NCI-H226 (cell line): ENCODE measurements at regions not wholly inside any gene's neighbourhood (a gene's known extent, or its start where the extent isn't known, plus 50 kb on each side); places are given as distances from the start of the nearest gene placed in this dataset.

Experiments
- DNase-seq: peaks from one replicate; pipeline ENCODE4 v3.0.0-alpha.2; 2015

DNA sequence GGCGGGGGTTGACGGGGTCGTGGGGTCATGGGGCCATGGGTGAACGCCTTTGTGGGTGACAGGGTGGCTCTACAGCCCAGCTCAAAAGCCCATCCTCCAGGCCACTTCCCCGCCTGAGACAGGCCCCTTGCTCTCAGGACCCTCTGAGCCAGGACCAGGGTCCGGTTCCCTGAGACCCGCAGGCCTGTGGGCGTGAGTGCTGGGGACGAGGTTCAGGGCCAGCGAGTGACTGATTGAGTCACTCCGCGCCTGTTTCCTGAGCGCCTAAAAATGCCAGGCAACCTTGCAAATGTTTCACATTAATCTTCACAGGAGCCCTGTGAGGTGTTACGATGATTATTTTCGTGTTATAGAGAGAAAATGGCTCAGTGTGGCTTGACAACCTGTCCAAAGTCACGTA is 97.8 kb downstream of the ZNF674 start:
- no peak for DNase-seq

DNA sequence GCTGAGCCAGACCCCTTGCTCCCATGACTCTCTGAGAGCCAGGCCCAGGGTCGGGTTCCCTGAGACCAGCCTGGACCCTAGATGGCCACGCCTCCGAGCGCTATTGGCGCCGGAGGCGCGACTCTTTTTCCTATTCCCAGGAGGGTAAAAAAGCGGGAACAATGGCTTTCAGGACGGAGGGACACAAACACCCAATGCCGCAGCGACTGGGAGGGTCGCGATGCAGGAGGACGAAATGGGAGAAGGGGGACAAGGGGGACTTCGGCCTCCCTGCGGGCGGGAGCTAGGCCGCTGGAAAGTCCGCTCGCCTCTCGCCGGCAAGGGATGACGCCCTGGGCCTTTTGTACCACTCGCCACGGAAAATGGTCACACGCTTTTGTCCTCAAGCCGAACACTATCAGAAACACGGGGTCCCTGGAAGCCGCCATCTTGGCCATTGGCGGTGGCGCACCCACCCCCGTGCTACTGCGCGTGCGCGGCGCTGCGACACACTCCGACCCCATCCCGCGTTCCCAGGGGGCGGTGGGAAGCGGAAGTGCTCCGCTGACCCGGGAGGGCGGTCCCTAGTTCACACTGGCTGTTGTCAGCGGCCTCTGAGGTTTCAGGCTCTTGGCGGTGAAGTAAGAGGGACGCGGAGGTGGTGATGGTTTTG is 98.4 kb downstream of the ZNF674 start:
- DNase-seq = peak; percentile 60

DNA sequence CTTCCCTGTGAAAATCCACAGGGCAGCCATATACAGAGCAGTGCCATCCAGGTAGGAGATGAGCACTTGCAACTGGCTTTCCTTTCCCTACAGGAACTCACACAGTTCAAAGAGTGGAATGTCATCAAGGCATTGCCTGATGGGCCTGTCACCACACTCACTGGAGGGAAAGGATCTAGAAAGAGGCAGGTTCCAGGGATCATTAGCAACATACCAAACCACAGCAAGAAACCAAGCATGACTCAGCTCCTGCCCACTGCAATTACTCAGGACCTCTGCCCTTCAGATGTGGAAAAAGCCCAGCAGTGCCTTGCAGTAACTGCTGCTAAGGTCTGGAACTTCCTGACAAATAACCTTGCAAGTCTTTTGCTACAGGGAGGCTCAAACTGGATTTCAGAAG is 101.2 kb downstream of the ZNF674 start:
- DNase-seq = peak; percentile 72

GRCh38 chrX:46436744-46437143 is 108.5 kb downstream of the ZNF674 start:
- no peak for DNase-seq

GRCh38 chrX:46433892-46434291 is 111.3 kb downstream of the ZNF674 start:
- no peak for DNase-seq

GRCh38 chrX:46408553-46409407 is 136.4 kb downstream of the ZNF674 start:
- DNase-seq = peak; percentile 7

- no peak for DNase-seq
Observed at GRCh38 chrX:46407753-46408130, 137.5 kb downstream of the ZNF674 start.

DNA sequence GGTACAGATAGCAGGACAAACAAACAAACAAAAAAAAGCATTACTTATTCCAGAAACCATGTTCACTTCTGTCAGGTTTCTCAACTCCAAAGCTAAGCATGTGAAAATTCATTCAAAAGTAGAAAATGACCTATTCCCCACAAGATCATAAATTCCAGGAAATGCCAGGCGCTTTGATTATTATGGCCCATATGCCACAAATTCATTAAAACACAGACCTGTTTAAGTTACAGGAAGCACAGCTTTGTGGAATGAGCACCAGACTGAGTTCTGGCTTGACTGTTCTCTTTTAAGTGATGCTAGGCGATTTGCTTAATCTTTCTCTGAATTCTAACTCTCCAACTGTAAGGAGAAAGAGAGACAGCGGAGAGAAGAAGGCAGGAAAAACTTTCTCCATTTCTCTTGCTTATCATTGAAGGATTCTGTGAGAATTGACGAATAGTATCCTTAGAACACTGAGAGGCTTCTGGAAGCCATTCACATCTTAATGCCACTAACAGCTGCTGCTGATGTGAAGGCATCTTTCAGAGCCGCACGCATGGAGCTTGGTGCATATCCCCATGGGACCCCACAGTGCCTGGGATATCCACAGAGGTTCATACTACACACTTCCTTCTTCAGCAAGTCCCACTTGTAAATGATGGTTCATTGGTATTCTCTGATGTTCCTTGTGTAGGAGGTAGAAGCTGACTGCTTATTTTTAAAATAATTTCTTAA is 138.0 kb downstream of the ZNF674 start:
- no peak for DNase-seq

- DNase-seq = no peak
Observed at GRCh38 chrX:46404774-46405173, 140.4 kb downstream of the ZNF674 start.

GRCh38 chrX:46400530-46401443 is 144.4 kb downstream of the ZNF674 start:
- DNase-seq = no peak

DNA sequence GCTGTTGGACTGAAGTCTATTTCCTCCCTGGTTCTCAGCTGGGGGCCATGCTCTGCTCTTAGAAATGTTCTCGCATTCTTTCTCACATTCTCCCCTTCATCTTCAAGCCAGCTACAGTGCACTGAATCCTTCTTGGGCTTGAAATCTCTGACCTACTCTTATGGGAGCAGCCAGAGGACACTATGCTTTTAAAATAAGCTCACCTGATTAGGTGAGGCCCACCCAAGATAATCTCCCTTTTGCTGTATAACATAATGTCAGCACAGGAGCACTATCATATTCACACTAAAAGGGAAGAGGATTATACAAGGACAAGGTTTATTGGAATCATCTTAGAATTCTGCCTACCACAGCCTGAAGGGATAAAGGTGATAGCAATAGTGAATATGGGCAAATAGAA is 146.3 kb downstream of the ZNF674 start:
- no peak for DNase-seq

- no peak for DNase-seq
Observed at GRCh38 chrX:46398126-46398525, 147.1 kb downstream of the ZNF674 start.

DNA sequence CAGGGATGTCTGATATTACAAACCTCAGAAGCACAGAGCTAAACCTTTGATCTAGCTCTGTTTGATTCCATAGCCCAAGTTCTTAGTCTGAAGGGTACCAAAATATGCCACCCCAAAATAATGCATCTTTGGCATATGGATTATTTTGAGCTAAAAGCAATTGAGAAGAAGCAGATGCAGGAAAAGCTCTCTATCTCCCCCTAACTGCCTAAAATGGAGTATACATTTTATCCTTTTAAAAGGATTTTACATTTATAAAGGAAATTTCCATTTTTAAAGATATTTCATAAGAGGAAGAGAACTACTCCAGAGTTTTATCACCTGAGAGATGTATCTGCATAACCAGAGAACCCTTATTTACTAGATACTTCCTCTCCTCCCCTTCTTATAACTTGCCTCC is 158.7 kb downstream of the ZNF674 start:
- no peak for DNase-seq

GRCh38 chrX:46383006-46383405 is 162.2 kb downstream of the ZNF674 start:
- no peak for DNase-seq

DNA sequence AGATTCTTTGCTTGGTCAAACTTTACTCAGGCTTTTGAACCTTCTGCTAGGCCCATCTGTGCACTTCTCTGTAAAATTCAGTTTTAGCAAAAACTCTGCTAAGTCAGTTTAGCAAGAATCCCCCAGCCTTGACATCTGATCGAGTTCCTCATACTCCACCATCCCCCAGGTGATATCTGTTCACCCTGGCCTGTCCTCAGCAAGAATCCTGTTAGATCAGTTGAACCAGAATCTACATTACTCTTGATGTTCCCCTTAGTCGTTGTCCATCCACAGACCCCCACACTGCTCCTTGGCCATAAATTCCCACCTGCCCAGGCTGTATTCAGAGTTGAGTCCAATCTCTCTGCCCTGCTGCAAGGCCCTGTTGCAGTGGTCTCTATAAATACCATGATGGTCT is 162.6 kb downstream of the ZNF674 start:
- no peak for DNase-seq

GRCh38 chrX:46381630-46382029 is 163.6 kb downstream of the ZNF674 start:
- DNase-seq = peak; percentile 2

GRCh38 chrX:46380148-46380752 is 165.0 kb downstream of the ZNF674 start:
- no peak for DNase-seq

DNA sequence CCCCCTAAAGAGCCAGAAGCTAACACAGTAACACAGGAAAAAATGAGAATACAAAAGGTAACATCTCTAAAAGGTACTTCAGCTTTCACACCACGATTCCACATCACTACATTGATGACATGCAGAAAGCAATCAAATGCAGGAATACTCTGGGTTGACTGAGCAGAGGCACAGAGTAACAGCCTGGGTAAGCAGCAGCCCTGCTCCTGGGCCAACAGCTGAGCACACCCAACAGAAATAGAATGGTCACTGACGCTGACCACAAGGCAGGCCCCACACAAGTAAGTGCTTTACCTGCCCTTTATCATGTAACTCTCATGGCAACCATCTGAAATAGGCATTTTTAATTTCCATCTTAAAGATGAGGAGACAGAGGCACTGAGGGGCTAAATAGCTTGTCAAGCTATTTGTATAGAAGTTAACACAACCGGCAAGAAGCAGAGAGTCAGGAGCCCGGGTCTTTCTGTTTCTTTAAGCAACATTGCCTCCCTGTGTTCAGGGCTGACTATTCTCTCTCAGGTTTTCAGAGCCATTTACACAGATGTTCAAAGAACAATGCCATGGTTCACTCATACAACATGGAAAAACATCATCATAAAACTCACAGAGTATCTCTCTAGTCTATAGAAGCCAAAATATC is 168.9 kb downstream of the ZNF674 start:
- peak; percentile 12 for DNase-seq

GRCh38 chrX:46375831-46376230 is 169.4 kb downstream of the ZNF674 start:
- no peak for DNase-seq

GRCh38 chrX:46374371-46374770 is 170.8 kb downstream of the ZNF674 start:
- DNase-seq = no peak

GRCh38 chrX:46367491-46367890 is 177.7 kb downstream of the ZNF674 start:
- DNase-seq = no peak
